Astrocyte of the spinal cord (primary cell): ENCODE measurements at regions not wholly inside any gene's neighbourhood (a gene's known extent, or its start where the extent isn't known, plus 50 kb on each side); places are given as distances from the start of the nearest gene placed in this dataset.

ENCODE experiments used
- DNase-seq: peaks from one replicate; pipeline ENCODE4 v3.0.0; 2011; ENCODE audit warnings: low read depth, low spot score
- H3K4me3 ChIP-seq: 2 replicates; pipeline ENCODE4 v1.5.1; 2011; ENCODE audit warnings: low read depth, mild to moderate bottlenecking, low read length, moderate library complexity
- CTCF ChIP-seq: IDR thresholded peaks from 2 replicates; pipeline ENCODE4 v1.5.1; 2012; ENCODE audit warnings: low read depth, mild to moderate bottlenecking, low read length, inconsistent platforms
- in situ Hi-C: cut with HindIII; loops from 2 replicates; pipeline ENCODE4 v1.10.0; 2017; ENCODE audit warnings: low sequenced_read_pairs

GRCh38 chr3:59854-60253 lies 136.7 kb upstream of the CHL1 start:
- no peak for TF ChIP-seq CTCF
- DNase-seq, result no peak
- in situ Hi-C loops, result no loop called here
- no peak overlapping the region for H3K4me3 ChIP-seq

DNA sequence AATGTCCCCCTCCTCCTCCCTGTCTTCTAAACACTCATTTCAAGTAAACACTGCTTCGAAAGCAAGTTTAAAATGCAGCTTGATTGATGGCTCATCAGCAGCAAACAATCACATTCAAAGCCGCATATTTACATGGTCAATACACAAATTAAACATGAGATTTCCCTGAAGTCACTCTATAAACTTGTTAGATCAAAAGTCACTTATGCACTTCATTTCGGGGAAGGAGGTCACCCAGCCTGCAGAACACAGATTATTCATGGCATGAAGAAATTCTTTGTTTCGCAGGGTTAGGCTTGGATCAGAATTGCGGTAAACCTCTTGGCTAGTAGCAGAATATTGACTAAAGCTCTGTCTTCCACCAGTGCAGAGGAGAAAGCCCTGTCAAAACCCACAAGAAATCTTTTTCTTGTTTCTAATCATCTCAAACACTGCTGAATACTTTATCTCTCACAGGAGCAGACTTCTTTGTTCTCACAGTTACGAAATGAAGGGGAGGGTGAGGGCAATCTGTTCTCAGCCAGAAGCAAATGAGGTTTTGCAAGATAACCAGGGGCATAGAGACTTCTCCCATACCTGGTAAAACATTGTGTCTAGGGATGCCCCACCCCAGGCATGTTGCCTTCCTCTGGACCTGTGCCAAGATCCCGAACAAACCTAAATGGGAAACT lies 133.3 kb upstream of the CHL1 start:
- DNase-seq, result peak; percentile 32
- no peak overlapping the region for H3K4me3 ChIP-seq
- in situ Hi-C loops, result no loop called here
- TF ChIP-seq CTCF, result no peak

- in situ Hi-C loops, result no loop called here
- no peak overlapping the region for H3K4me3 ChIP-seq
- no peak for DNase-seq
- TF ChIP-seq CTCF, result no peak
Measured at GRCh38 chr3:69690-70089, 126.9 kb upstream of the CHL1 start.

DNA sequence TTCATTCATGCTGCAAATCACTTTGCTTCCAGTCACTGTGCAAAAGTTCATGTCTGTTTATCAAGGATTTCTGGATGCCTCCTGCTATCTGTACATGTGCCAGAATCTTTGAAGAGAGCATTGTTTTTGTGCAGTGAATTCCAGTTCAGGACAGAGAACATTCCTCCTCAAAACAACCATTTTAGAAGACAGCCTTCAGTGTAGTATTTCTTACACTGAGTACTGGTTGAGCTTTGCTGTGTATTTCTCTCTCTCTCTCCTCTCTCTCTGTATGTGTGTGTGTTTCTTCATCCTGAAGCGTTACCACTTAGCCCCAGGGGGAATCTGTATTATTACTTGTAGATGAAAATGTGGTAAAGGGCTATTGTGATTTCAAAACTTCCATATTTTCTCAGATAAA lies 123.8 kb upstream of the CHL1 start:
- H3K4me3 ChIP-seq, result no peak overlapping the region
- in situ Hi-C loops, result no loop called here
- DNase-seq, result peak; percentile 37
- TF ChIP-seq CTCF, result no peak

- TF ChIP-seq CTCF, result no peak
- H3K4me3 ChIP-seq, result no peak overlapping the region
- in situ Hi-C loops, result no loop called here
- DNase-seq, result no peak
Measured at GRCh38 chr3:73271-73670, 123.3 kb upstream of the CHL1 start.

DNA sequence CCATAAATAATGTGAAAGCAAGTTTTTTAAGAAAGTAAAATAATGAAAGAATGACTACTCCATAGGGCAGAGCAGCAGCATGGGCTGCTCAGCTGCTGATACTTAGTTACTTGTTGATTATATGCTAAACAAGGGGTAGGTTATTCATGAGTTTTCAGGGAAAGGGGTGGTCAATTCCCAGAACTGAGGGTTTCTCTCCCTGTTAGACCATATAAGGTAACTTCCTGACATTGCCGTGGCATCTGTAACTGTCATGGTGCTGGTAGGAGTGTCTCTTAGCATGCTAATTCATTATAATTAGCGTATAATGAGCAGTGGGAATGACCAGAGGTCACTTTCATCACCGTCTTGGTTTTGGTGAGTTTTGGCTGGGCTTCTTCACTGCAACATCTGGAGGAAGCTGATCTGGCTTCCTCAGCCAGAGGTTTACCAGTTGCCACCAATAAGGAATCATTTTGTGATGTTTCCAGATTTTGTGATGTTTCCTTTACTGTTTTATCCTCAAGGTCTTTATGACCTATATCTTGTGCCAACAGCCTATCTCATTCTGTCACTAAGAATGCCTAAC lies 121.8 kb upstream of the CHL1 start:
- no peak overlapping the region for H3K4me3 ChIP-seq
- in situ Hi-C loops, result no loop called here
- TF ChIP-seq CTCF, result no peak
- DNase-seq, result peak; percentile 7
